Hematopoietic multipotent progenitor cell treated with erythropoietin and hydrocortisone succinate and interleukin-3 and kit ligand, for 6 days (in vitro differentiated cells): ENCODE measurements at regions not wholly inside any gene's neighbourhood (a gene's known extent, or its start where the extent isn't known, plus 50 kb on each side); places are given as distances from the start of the nearest gene placed in this dataset.

Experiments
- DNase-seq: peaks from one replicate; pipeline ENCODE4 v3.0.0-alpha.2; 2015

DNA sequence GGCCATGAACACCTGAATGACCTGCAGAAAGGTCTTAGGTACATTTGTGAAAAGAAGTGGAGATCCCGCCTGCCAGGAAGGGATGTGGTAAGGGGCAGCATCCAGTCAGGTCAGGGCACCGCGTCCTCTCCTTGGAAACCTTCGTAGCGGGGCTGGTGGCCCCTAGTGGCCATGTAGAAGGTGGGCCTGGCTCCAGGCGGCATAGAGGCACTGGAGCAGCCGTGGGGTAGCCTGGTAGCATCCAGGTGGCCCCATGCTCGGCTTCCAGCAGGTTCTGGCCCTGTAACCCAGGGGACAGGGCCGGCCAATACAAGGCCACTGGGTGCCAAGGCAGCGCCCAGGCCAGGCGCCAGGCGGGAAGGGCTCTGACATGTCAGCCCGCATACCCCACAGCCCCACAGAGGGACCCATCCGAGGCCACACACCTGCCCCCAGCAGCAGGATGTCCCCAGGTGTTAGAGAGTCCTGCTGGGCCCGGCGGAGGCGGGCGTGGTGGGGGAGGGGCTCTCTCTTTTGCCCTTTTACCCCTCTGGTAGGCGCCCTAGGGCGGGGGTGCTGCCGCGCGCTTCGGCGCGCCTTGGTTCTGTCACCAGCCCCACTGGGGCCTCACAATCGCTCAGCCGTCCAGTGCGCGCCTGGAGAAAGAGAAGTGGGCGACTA, 58.3 kb upstream of the SPATA31E1 start:
- DNase-seq = no peak

DNA sequence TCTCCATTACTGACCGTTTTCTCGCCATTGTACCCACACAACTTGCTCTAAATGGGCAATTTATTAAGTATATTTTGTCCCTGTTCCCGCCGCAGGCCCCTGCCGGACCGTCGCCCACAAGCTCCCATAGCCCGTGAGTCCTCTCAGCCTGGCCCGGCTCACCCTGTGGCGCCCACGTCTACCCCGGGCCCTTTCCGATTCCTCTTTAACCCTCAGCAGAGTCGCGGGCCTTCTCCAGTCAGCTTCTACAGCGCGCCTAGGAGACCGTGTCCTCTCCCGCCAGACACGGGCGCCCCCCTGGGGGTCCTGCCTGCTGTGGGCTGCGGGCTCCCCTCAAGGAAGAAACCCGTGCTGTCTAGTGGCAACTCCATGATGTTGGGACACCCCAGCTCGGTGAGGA, 57.8 kb upstream of the SPATA31E1 start:
- DNase-seq = no peak

DNA sequence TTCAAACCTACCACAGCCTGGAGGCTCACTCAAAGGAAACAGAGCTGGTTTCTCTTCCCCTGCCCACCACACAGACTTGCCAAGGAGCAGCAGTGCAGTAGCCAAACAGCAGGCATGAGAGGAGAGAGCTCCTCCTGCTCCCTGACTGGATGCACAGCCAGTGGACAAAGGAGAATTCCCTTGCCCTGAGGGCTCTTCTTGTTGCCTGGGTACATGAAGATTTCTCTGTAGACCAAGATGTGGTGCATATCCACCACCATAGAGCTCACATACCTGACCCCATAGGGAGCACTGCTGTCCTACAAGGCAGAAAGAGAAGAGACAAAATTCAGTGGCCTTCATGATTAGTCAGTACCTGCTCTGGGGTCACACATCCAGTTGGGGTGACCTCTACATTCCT, 56.3 kb upstream of the SPATA31E1 start:
- no peak for DNase-seq

DNA sequence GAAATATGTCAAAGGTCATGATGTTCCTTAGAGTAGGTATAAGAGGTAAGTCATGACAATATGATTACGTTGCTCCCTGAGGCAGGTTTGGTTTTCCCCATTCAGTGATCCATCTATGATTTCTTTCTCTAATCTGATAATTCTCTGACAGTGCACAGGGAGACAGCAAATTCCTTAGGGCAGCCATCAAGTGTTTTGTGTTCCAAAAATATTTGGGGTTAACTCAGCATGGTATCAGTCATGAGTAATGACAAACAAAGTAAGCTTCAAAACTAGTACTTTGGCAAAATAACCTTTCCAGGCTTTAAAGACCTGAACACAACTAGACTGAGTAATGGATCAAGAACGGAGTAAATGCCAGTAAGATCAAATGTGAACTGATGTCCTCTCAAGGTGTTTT, 55.3 kb upstream of the SPATA31E1 start:
- no peak for DNase-seq

DNA sequence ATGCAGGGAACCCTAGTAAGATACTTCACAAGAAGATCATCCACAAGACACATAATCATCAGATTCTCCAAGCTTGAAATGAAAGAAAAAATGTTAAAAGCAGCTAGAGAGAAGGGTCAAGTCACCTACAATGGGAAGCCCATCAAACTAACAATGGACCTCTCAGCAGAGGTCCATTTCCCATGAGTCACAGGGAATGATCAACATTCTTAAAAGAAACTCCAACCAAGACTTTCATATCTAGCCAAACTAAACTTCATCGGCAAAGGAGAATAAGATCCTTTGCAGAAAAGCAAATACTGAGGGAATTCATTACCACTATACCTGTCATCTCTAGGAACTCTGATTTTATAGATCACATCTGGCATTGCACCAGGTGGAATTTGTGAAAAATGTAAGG, 52.9 kb upstream of the SPATA31E1 start:
- DNase-seq = no peak

DNA sequence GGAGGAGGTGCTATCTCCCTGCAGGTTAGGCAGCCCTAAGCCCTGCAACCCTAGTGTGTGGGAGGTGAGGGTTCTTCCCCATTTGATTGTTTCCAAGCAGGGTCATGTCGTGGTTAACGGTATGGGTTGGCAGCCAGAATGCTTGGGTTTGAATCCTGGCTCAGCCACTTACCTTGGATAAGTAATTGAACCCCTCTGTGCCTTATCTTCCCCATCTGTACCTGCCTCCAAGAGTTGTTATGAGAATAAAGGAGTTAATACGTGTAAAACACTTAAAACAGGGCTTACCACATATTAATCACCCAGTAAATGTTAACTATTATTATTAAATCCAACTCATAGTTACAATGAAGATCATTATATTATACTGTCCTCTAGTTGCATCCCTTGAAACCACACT, 52.2 kb upstream of the SPATA31E1 start:
- no peak for DNase-seq

DNA sequence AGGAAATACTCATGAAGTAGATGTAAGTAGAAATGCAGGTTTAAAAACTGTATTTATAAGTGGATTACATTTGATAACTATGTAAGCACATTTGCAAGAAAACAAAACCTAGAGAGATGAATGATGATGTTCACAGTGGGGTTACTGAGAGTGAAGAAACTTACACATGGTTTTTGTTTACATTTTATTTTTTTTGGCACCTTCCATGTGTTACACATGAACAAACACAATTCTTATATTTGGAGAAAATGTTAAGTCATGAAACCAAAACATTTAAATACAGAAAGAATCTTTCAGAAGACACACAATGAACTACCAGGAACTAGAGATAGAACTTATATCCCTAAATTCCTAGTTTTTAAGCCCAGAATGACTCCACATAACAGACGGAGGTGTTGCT, 51.5 kb upstream of the SPATA31E1 start:
- no peak for DNase-seq
